Spleen (tissue), 7 donors: ENCODE measurements at regions not wholly inside any gene's neighbourhood (a gene's known extent, or its start where the extent isn't known, plus 50 kb on each side); places are given as distances from the start of the nearest gene placed in this dataset.

Experiments used
- CTCF ChIP-seq, 11 experiments: fragments of 200-600 bp in 7 of 11; fragments of 450-650 bp in 4 of 11; sonication (generic) in 4 of 11; IDR thresholded peaks in 8 of 11; conservative IDR thresholded peaks in 3 of 11; 1 replicate in 7 of 11; 2 replicates in 4 of 11; pipeline versions ENCODE4 v1.4.0 to v1.8.0; 2016 to 2021; ENCODE audit warnings: antibody characterized with exemption in 11 of 11, inconsistent platforms in 4 of 11, mild to moderate bottlenecking in 1 of 11
- POLR2AphosphoS5 ChIP-seq, 3 donors: sonication (generic); formaldehyde crosslinking; IDR thresholded peaks; one replicate each; pipeline ENCODE4 v1.5.1; 2017; ENCODE audit warnings: antibody characterized with exemption in 3 of 3
- donor health status: DM: no; HTN: no; CAD: no; lungs with moderate emphysema.
- donor health status: DM: no; HTN: no; CAD: no.
- donor health status: DM: no; HTN: no; CAD: no.

GRCh38 chr3:182438398-182438797 lies 354.9 kb upstream of the ATP11B start:
- TF ChIP-seq CTCF (IDR thresholded peaks at IDR 0.05 in 8 of 11, conservative IDR thresholded peaks at IDR 0.05 in 3 of 11), result no peak
- TF ChIP-seq POLR2AphosphoS5 (IDR thresholded peaks at IDR 0.05), result no peak
